ENCODE measurements at regions not wholly inside any gene's neighbourhood (a gene's known extent, or its start where the extent isn't known, plus 50 kb on each side); places are given as distances from the start of the nearest gene placed in this dataset.

GRCh38 chr5:89110916-89111646 lies 228.1 kb upstream of the MEF2C start:
- TF ChIP-seq POLR2AphosphoS5 (IDR thresholded peaks at IDR 0.05; ENCODE audit: low read depth, low read length) (no peak), POLR2A (IDR thresholded peaks at IDR 0.05; ENCODE audit: low read depth, low read length) (no peak)

Data from GM12892 (cell line).